ENCODE measurements at regions not wholly inside any gene's neighbourhood (a gene's known extent, or its start where the extent isn't known, plus 50 kb on each side); places are given as distances from the start of the nearest gene placed in this dataset.
"Not testable (repeated sequence)": the region's sequence is repeated elsewhere in the genome, so short reads cannot be mapped to it uniquely, and the experiment has no call there.

- no peak for DNase-seq (ENCODE audit: low read depth, low spot score)
- in situ Hi-C loops (cut with HindIII; ENCODE audit: low pct_unique_long_range_greater_than_20kb, low sequenced_read_pairs), result no loop called here
These were observed 149.1 kb upstream of the HMGA2 start for GRCh38 chr12:65675141-65675621.

GRCh38 chr12:65678172-65678571 is 146.1 kb upstream of the HMGA2 start:
- DNase-seq (ENCODE audit: low read depth, low spot score); in situ Hi-C loops (cut with HindIII; ENCODE audit: low pct_unique_long_range_greater_than_20kb, low sequenced_read_pairs): not testable (repeated sequence)

GRCh38 chr12:65681226-65681625 is 143.1 kb upstream of the HMGA2 start:
- DNase-seq (ENCODE audit: low read depth, low spot score), result no peak
- in situ Hi-C loops (cut with HindIII; ENCODE audit: low pct_unique_long_range_greater_than_20kb, low sequenced_read_pairs), result no loop called here

- in situ Hi-C loops (cut with HindIII; ENCODE audit: low pct_unique_long_range_greater_than_20kb, low sequenced_read_pairs), result no loop called here
- no peak for DNase-seq (ENCODE audit: low read depth, low spot score)
These were observed 142.2 kb upstream of the HMGA2 start for GRCh38 chr12:65682112-65682511.

- in situ Hi-C loops (cut with HindIII; ENCODE audit: low pct_unique_long_range_greater_than_20kb, low sequenced_read_pairs), result no loop called here
- no peak for DNase-seq (ENCODE audit: low read depth, low spot score)
These were observed 139.4 kb upstream of the HMGA2 start for GRCh38 chr12:65684906-65685305.

GRCh38 chr12:65685514-65685913 is 138.8 kb upstream of the HMGA2 start:
- in situ Hi-C loops (cut with HindIII; ENCODE audit: low pct_unique_long_range_greater_than_20kb, low sequenced_read_pairs), result no loop called here
- peak; percentile 72 for DNase-seq (ENCODE audit: low read depth, low spot score)

- no peak for DNase-seq (ENCODE audit: low read depth, low spot score)
- in situ Hi-C loops (cut with HindIII; ENCODE audit: low pct_unique_long_range_greater_than_20kb, low sequenced_read_pairs), result no loop called here
These were observed 134.8 kb upstream of the HMGA2 start for GRCh38 chr12:65689508-65689907.

GRCh38 chr12:65690477-65690876 is 133.8 kb upstream of the HMGA2 start:
- DNase-seq (ENCODE audit: low read depth, low spot score), result peak; percentile 74
- in situ Hi-C loops (cut with HindIII; ENCODE audit: low pct_unique_long_range_greater_than_20kb, low sequenced_read_pairs), result no loop called here

- in situ Hi-C loops (cut with HindIII; ENCODE audit: low pct_unique_long_range_greater_than_20kb, low sequenced_read_pairs), result no loop called here
- DNase-seq (ENCODE audit: low read depth, low spot score), result no peak
These were observed 130.2 kb upstream of the HMGA2 start for GRCh38 chr12:65694130-65694529.

GRCh38 chr12:65695113-65695865 is 129.0 kb upstream of the HMGA2 start:
- DNase-seq (ENCODE audit: low read depth, low spot score), result peak; percentile 60
- in situ Hi-C loops (cut with HindIII; ENCODE audit: low pct_unique_long_range_greater_than_20kb, low sequenced_read_pairs), result no loop called here

- no peak for DNase-seq (ENCODE audit: low read depth, low spot score)
- in situ Hi-C loops (cut with HindIII; ENCODE audit: low pct_unique_long_range_greater_than_20kb, low sequenced_read_pairs), result no loop called here
These were observed 128.1 kb upstream of the HMGA2 start for GRCh38 chr12:65696227-65696626.

- peak; percentile 76 for DNase-seq (ENCODE audit: low read depth, low spot score)
- in situ Hi-C loops (cut with HindIII; ENCODE audit: low pct_unique_long_range_greater_than_20kb, low sequenced_read_pairs), result no loop called here
These were observed 125.0 kb upstream of the HMGA2 start for GRCh38 chr12:65699251-65699650.

- in situ Hi-C loops (cut with HindIII; ENCODE audit: low pct_unique_long_range_greater_than_20kb, low sequenced_read_pairs), result no loop called here
These were observed 121.1 kb upstream of the HMGA2 start for GRCh38 chr12:65703176-65703575.

GRCh38 chr12:65705380-65705876 is 118.9 kb upstream of the HMGA2 start:
- in situ Hi-C loops (cut with HindIII; ENCODE audit: low pct_unique_long_range_greater_than_20kb, low sequenced_read_pairs), result no loop called here
- no peak for DNase-seq (ENCODE audit: low read depth, low spot score)

More at GRCh38 chr12:65703176-65703575, 121.1 kb upstream of the HMGA2 start:
- DNase-seq (ENCODE audit: low read depth, low spot score), result no peak

- in situ Hi-C loops (cut with HindIII; ENCODE audit: low pct_unique_long_range_greater_than_20kb, low sequenced_read_pairs), result no loop called here
- DNase-seq (ENCODE audit: low read depth, low spot score), result no peak
These were observed 117.2 kb upstream of the HMGA2 start for GRCh38 chr12:65707051-65707450.

GRCh38 chr12:65712260-65713004 is 111.9 kb upstream of the HMGA2 start:
- no peak for DNase-seq (ENCODE audit: low read depth, low spot score)
- in situ Hi-C loops (cut with HindIII; ENCODE audit: low pct_unique_long_range_greater_than_20kb, low sequenced_read_pairs), result no loop called here

- DNase-seq (ENCODE audit: low read depth, low spot score), result no peak
- in situ Hi-C loops (cut with HindIII; ENCODE audit: low pct_unique_long_range_greater_than_20kb, low sequenced_read_pairs), result no loop called here
These were observed 108.3 kb upstream of the HMGA2 start for GRCh38 chr12:65715961-65716360.

GRCh38 chr12:65720136-65721130 is 103.8 kb upstream of the HMGA2 start:
- DNase-seq (ENCODE audit: low read depth, low spot score), result no peak
- in situ Hi-C loops (cut with HindIII; ENCODE audit: low pct_unique_long_range_greater_than_20kb, low sequenced_read_pairs), result no loop called here
